Muscle of leg (tissue), 3 donors: ENCODE measurements at regions not wholly inside any gene's neighbourhood (a gene's known extent, or its start where the extent isn't known, plus 50 kb on each side); places are given as distances from the start of the nearest gene placed in this dataset.
"Not testable (repeated sequence)": the region's sequence is repeated elsewhere in the genome, so short reads cannot be mapped to it uniquely, and the experiment has no call there.

Source experiments
- DNase-seq: peaks from one replicate; pipeline ENCODE4 v3.0.0; 2013
- H3K27ac ChIP-seq: one replicate; pipeline ENCODE4 v1.5.1; 2013; ENCODE audit warnings: mild to moderate bottlenecking, low read length, control low read depth
- H3K27me3 ChIP-seq: one replicate; pipeline ENCODE4 v1.6.1; 2013; ENCODE audit warnings: low read length; ENCODE audit not compliant: control insufficient read depth, insufficient read depth
- H3K36me3 ChIP-seq: one replicate; pipeline ENCODE4 v1.6.1; 2013; ENCODE audit warnings: low read length; ENCODE audit not compliant: control insufficient read depth, insufficient read depth
- H3K4me1 ChIP-seq: one replicate; pipeline ENCODE4 v1.6.1; 2013; ENCODE audit warnings: low read length; ENCODE audit not compliant: control insufficient read depth, insufficient read depth
- H3K4me3 ChIP-seq: one replicate; pipeline ENCODE4 v1.5.1; 2013; ENCODE audit warnings: low read length, control low read depth
- H3K9me3 ChIP-seq: replicated peaks from 2 replicates; pipeline ENCODE4 v1.6.1; 2013; ENCODE audit warnings: low read depth, low read length; ENCODE audit not compliant: control insufficient read depth
- WGBS: methylation state at CpG from one replicate; pipeline ENCODE4 v1.1.5; 2013; ENCODE audit warnings: missing lambda C conversion rate; ENCODE audit not compliant: insufficient coverage; 5-methylcytosine and 5-hydroxymethylcytosine counted together

GRCh38 chr4:187726485-187726884 lies 269.1 kb upstream of the ZFP42 start:
- no peak overlapping the region for H3K4me3 ChIP-seq
- H3K27me3 ChIP-seq, result no peaks in the 10 kb centered on the region
- no peak for DNase-seq
- no peaks in the 10 kb centered on the region for H3K36me3 ChIP-seq
- 85% methylated on average over 4 of the region's 6 CpGs for WGBS
- no peak overlapping the region for H3K27ac ChIP-seq
- H3K4me1 ChIP-seq, result no peaks in the 10 kb centered on the region
- H3K9me3 ChIP-seq, result no peaks in the 10 kb centered on the region

- H3K36me3 ChIP-seq, result no peaks in the 10 kb centered on the region
- whole genome bisulfite sequencing, result no CpG with 5 or more reads among the region's 3 CpGs
- DNase-seq, result no peak
- no peak overlapping the region for H3K27ac ChIP-seq
- H3K4me3 ChIP-seq, result no peak overlapping the region
- no peaks in the 10 kb centered on the region for H3K27me3 ChIP-seq
- H3K9me3 ChIP-seq, result no peaks in the 10 kb centered on the region
- no peaks in the 10 kb centered on the region for H3K4me1 ChIP-seq
Observed at GRCh38 chr4:187732524-187732923, 263.0 kb upstream of the ZFP42 start.

GRCh38 chr4:187739771-187740170 lies 255.8 kb upstream of the ZFP42 start:
- Histone ChIP-seq H3K4me3 (no peak overlapping the region), H3K4me1 (no peaks in the 10 kb centered on the region), H3K36me3 (no peaks in the 10 kb centered on the region), H3K27me3 (no peaks in the 10 kb centered on the region), H3K27ac (no peak overlapping the region), H3K9me3 (peaks cover 18% of the 10 kb centered on the region)
- no CpG with 5 or more reads among the region's 1 CpG for WGBS
- DNase-seq, result no peak

GRCh38 chr4:187744911-187745310 lies 250.7 kb upstream of the ZFP42 start:
- H3K4me3 ChIP-seq, result no peak overlapping the region
- H3K27ac ChIP-seq, result no peak overlapping the region
- H3K9me3 ChIP-seq, result peaks cover 5% of the 10 kb centered on the region
- no peaks in the 10 kb centered on the region for H3K27me3 ChIP-seq
- DNase-seq, result no peak
- H3K4me1 ChIP-seq, result no peaks in the 10 kb centered on the region
- no peaks in the 10 kb centered on the region for H3K36me3 ChIP-seq
- WGBS, result 77% methylated on average over 5 of the region's 10 CpGs

- H3K27ac ChIP-seq, H3K9me3 ChIP-seq, DNase-seq, H3K4me3 ChIP-seq, H3K4me1 ChIP-seq, H3K27me3 ChIP-seq, H3K36me3 ChIP-seq: not testable (repeated sequence)
- 92% methylated on average over 1 of the region's 1 CpG for WGBS
Observed at GRCh38 chr4:187750652-187751051, 244.9 kb upstream of the ZFP42 start.

GRCh38 chr4:187767158-187767557 lies 228.4 kb upstream of the ZFP42 start:
- H3K4me3 ChIP-seq, result no peak overlapping the region
- no peaks in the 10 kb centered on the region for H3K4me1 ChIP-seq
- no peak overlapping the region for H3K27ac ChIP-seq
- H3K9me3 ChIP-seq, result no peaks in the 10 kb centered on the region
- 33% methylated on average over 1 of the region's 3 CpGs for WGBS
- no peak for DNase-seq
- H3K36me3 ChIP-seq, result no peaks in the 10 kb centered on the region
- H3K27me3 ChIP-seq, result no peaks in the 10 kb centered on the region

- DNase-seq, result no peak
- Histone ChIP-seq H3K27me3 (no peaks in the 10 kb centered on the region), H3K4me3 (no peak overlapping the region), H3K36me3 (no peaks in the 10 kb centered on the region), H3K27ac (no peak overlapping the region), H3K4me1 (no peaks in the 10 kb centered on the region), H3K9me3 (no peaks in the 10 kb centered on the region)
Observed at GRCh38 chr4:187767687-187768086, 227.9 kb upstream of the ZFP42 start.

GRCh38 chr4:187770345-187770744 lies 225.2 kb upstream of the ZFP42 start:
- H3K4me3 ChIP-seq, result no peak overlapping the region
- WGBS, result 92% methylated on average over 8 of the region's 8 CpGs
- H3K27me3 ChIP-seq, result no peaks in the 10 kb centered on the region
- no peak overlapping the region for H3K27ac ChIP-seq
- H3K4me1 ChIP-seq, result no peaks in the 10 kb centered on the region
- H3K9me3 ChIP-seq, result no peaks in the 10 kb centered on the region
- H3K36me3 ChIP-seq, result no peaks in the 10 kb centered on the region
- no peak for DNase-seq

- Histone ChIP-seq H3K36me3 (no peaks in the 10 kb centered on the region), H3K27ac (no peak overlapping the region), H3K4me1 (no peaks in the 10 kb centered on the region), H3K4me3 (no peak overlapping the region), H3K27me3 (no peaks in the 10 kb centered on the region), H3K9me3 (peaks cover 5% of the 10 kb centered on the region)
- 78% methylated on average over 3 of the region's 3 CpGs for WGBS
- DNase-seq, result no peak
Observed at GRCh38 chr4:187777954-187778353, 217.6 kb upstream of the ZFP42 start.

GRCh38 chr4:187780070-187780469 lies 215.5 kb upstream of the ZFP42 start:
- no peaks in the 10 kb centered on the region for H3K4me1 ChIP-seq
- H3K9me3 ChIP-seq, result peaks cover 12% of the 10 kb centered on the region
- H3K36me3 ChIP-seq, result no peaks in the 10 kb centered on the region
- no peak overlapping the region for H3K27ac ChIP-seq
- H3K27me3 ChIP-seq, result no peaks in the 10 kb centered on the region
- H3K4me3 ChIP-seq, result no peak overlapping the region
- WGBS, result 100% methylated on average over 1 of the region's 2 CpGs
- no peak for DNase-seq

GRCh38 chr4:187782286-187782824 lies 213.2 kb upstream of the ZFP42 start:
- Histone ChIP-seq H3K36me3 (no peaks in the 10 kb centered on the region), H3K4me3 (no peak overlapping the region), H3K27ac (no peak overlapping the region), H3K9me3 (peaks cover 12% of the 10 kb centered on the region), H3K27me3 (no peaks in the 10 kb centered on the region), H3K4me1 (no peaks in the 10 kb centered on the region)
- DNase-seq, result peak; percentile 44
- no CpG with 5 or more reads among the region's 4 CpGs for WGBS
